Daoy (cell line): ENCODE measurements at regions not wholly inside any gene's neighbourhood (a gene's known extent, or its start where the extent isn't known, plus 50 kb on each side); places are given as distances from the start of the nearest gene placed in this dataset.
A peak's percentile ranks its signal among the peaks of the same experiment; 100 is the strongest.
"Not testable (repeated sequence)": the region's sequence is repeated elsewhere in the genome, so short reads cannot be mapped to it uniquely, and the experiment has no call there.

Experiments
- DNase-seq: peaks from one replicate; pipeline ENCODE4 v3.0.0-alpha.2; 2015; ENCODE audit warnings: low read depth

DNA sequence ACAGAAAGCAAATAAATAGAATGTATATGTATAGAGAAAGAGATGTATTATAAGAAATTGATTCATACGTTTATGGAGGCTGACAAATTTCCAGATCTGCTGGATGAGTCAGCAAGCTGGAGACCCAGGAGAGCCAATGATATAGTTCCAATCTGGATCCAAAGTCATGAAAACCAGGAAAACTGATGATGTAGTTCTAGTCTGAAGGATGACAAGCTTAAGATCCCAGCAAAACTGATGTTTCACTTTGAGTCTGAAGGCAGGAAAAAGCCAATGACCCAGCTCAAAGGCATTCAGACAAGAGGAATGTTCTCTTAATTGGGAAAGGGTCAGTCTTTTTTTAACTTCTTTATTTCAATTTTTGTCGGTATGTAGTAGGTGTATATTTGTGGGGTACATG lies 102.6 kb downstream of the LHFPL1 start:
- DNase-seq, result no peak

DNA sequence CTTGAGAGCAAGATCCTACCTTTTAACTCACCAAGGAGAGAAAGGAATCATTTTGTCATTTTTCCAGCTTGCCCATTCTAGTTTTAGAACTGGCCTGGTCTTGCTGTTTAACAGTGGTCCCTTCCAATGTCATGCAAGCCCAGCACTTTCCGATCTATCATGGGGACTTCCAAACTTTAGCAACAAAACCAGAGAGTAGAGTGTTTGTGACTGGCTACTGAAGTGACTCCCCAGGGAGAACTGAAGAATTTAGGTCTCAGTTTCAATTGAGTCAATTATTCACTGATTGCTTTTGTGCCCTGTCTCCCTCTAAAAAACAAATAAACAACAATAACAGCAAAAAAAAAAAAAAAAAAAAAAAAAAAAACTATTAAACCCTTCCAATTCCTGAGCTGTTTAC lies 108.3 kb downstream of the LHFPL1 start:
- no peak for DNase-seq

DNA sequence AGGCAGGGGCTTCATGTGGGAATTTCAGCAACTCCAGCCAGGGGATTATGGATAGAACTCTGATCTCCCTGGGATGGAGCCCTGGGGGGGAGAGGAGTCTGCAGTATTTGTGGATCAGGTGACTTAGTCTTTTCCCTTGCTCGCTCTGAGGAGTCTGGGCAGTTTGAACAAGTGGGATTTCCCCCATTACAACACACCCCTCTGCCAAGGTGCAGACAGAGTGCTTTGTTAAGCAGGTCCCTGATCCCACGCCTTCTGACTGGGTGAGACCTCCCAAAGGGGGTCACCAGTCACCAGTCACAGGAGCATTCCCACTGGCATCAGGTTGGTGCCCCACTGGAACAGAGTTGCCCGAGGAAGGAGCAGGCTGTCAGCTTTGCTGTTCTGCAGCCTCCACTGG lies 123.9 kb downstream of the LHFPL1 start:
- DNase-seq, result no peak

DNA sequence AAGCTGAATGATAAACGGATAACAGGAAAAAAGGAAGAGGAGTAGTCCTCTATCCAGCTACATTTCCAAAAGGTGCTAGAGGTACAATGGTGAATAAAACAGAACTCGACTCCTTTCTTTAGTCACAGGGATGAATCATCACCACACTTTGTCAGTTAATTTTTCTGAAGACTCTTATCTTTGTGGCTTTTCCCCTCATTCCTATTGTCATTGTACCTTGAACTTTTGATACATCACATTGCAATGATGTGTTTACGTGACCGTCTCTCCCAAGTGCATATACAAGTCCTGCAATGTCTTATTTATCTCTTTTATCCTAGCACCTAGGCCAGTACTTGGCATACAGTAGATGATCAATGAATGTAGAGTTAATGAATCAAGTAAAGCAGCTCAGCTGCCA lies 134.7 kb downstream of the LHFPL1 start:
- no peak for DNase-seq

DNA sequence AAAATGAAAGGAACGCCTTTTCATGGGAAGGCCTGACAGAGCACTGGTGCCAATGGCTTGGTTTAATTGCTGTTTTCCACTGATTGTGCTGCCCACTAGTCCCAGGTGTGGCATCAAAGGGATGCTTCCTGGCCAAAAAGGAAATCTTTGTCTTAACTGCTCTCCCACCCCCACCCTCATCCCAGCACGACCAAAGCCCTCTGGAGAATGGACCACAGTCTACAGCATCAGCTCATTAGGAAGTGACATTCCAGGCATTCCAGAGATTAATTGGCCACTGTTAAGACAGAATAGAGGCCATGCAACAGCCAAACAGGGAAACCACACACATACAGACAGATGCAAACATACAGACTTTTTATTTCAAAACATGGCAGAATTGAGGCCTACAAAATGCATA lies 143.2 kb downstream of the LHFPL1 start:
- no peak for DNase-seq

DNA sequence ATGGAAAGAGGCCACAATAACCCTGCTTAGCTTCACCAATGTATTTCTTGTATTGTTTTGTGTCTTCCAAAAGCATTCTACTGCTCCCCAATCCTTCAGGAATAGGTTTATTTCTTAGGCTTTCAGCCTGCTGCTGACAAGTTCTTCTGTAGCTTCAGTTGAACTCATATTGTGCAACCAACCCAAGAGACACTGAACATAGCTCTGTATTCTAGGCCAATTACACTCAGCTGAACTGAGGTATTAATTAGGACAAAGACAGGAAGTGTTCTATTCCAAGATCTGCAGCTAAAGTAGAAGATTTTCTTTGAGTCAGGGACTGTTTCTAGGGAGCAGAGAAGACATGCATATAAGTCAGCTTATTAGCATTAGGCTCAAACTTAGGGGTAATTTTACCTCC lies 151.8 kb downstream of the LHFPL1 start:
- no peak for DNase-seq

DNA sequence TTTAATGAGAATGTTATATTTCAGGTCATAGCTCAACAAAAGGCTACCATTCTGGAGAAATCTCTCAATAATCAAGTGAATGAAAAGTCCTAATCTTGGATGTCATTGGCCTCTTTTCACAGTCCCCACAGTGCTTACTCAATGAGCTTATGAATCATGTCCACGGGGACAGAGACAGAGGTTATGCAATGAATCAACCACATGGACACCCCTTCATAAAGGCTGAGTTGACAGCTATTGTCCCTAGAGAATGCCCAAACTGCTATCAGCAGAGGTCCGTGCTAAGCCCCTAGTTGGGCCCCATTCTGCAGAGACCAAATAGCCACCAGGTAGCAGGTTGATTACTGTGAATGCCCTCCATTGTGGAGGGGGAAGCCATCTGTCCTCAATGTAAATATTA lies 158.1 kb downstream of the LHFPL1 start:
- no peak for DNase-seq

DNA sequence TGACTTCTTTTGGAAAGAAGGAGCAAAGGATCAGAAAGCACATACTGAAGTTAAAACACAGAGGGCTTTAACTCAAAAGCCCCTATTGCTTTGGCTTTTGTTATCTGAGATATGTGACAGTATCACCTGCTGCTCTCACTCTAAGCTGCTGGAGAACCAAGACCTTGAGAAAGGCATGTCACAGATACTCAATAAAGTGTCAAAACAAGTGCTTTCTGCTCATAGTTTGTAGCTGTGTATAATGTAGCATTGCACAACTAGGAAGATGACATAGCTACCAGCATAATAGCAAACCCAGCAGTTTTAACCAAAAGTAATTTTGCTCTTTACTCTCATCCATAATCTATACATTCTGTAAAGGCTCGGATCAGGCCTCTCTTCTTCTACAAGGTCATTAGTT lies 159.6 kb downstream of the LHFPL1 start:
- no peak for DNase-seq

DNA sequence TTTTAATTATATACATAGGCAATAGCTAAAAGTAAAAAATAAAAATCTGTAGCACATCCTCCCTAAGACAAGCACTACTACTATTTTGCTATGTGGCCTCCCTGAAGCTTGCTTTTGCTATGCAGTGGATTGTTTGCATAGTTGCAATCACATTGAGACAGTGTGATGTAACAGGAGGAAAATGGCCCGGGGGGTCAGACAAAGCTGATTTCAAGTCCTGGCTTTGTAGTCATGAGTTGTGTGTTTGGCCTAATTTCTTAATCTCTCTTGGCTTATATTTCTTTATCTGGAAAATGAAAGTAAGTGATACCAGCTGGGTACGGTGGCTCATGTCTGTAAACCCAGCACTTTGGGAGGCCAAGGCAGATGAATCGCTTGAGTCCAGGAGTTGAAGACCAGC lies 166.6 kb downstream of the LHFPL1 start:
- DNase-seq, result no peak

DNA sequence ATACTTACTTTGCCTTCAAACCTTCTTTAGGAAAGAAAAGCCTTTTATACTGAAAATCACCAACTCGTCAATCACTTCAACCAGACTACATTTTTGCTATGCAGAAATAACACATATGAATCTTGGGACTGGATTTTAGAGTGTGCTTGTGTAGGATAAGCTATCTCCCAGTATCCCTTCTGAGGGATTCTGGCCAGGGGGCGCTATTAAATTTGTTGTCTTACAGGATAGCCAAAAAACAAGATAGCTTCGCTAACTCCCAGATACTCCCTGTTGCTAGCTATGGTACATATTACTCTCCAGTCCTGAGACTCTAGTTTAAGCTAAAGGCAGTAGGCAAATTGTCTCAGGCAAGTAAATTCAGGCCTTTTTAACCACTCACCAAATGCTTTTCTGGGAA lies 167.2 kb downstream of the LHFPL1 start:
- no peak for DNase-seq

DNA sequence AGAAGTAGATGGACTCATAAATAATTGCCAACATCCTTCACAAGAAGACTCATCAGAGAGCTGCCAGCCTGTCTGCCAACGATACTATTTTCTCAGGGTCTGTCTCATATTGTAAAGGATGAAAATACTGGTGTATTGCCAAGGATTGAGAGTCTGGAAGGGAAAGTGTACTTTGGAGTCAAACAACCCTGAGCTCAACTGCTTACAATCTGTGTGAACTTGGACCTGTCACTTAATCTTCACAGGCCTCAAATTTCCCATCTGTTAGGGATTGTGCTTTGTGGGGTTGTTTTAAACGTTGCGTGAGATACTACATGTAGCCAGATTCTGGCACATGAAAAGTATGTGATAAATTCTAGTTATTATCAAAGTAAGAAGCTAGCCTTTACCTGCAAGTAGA lies 169.1 kb downstream of the LHFPL1 start:
- DNase-seq, result no peak

DNA sequence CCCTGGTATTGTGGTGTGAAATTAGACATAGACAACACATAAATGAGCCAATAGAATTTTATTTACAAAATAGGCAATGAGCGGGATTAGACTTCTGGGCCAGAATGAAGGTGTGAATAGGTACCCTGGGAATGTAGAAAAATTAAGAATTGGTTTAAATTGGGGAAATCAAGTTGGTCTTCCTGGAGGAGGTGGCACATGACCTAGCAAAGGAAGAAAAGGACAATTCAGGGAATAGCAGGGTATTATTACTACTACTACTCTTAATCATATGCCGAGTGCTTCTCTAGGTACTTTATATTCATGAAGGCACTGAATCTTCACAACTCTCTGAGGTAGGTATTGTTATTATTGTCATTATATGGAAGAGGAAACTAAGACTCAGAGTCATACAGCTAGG lies 202.1 kb downstream of the LHFPL1 start:
- DNase-seq, result no peak

DNA sequence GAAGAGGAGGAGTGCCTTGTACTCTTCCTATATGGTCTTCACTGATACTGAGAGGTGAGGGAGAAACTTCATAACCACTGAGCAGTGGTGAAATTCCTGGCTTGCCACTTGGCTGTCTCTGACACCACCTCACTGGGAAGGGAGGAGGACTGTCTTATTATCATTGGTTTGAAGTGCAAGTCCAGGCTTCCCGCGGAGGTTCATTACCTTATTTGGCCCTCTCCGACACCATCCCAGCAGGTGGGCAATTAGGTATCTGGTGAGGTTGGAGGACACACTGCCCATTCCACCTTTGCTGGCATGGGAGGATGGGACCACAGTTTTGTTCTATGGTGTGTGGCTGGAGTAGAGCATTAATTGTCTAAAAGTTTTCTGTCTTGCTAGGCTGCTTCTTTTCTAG lies 206.1 kb downstream of the LHFPL1 start:
- no peak for DNase-seq

DNA sequence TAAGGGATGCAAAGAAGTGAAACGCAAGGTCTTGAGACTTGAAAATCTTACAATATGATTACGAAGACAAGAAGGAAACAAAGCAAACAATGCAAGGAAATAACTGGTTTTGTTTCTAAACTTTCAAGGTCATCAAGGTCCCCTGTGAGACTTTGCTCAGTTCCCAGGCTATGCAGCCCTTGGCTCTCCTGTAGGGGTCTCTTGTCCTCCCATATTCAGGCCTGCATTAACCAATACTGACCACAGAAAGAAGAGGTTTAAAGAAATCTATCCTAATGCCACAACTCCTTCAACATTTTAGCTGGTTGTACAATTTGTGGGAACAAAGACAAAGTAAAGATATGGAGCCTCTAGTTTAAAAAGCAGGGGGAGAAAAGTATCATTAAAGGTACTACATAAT lies 209.2 kb downstream of the LHFPL1 start:
- no peak for DNase-seq

DNA sequence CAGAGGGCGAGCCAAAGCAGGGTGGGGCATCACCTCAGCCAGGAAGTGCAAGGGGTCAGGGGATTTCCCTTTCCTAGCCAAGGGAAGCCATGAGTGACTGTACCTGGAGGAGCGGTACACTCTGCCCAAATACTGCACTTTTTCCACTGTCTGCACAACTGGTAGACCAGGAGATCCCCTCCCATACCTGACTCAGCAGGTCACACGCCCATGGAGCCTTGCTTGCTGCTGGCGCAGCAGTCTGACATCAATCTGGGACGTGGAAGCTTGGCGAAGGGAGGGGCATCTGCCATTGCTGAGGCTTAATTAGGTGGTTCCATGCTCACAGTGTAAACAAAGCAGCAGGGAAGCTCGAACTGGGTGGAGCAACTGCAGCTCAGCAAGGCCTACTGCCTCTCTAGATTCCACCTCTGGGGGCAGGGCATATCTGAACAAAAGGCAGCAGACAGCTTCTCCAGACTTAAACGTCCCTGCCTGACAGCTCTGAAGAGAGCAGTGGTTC lies 217.7 kb downstream of the LHFPL1 start:
- DNase-seq, result not testable (repeated sequence)

DNA sequence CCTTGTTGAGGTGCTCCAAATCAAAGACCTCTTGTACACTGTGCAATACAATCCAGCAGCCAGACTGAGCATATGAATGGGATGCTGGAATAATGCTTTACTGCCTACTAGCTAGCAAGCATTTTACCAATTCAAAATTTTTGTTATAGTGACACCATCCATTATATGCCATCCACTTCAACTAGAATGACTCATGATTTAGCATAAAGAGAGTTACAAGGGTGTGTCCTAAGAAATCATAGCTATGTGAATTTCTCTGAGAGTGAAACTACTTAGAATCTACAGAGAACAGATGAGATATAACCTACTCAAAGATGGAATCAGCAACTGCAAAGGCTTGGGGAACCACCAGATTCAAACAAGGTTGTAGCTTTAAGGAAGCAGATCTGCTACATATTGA lies 221.9 kb downstream of the LHFPL1 start:
- no peak for DNase-seq

DNA sequence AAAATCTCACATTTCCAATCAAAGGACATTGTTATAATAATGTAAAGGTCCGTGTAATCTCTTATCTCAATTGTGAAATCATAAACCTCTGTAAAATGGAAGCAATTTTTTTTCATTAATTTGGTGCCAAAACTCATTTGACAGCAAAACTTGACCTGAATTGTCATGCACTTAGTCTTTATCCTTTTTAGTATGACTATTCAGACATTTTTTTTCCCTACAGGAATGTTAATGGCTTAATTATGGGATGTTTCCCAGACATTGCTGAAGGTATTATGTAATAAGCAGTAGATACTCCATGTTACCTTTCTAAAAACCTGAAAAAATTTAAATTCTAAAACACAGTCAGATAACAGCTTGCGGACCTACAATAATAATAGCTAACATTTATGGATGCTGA lies 228.9 kb downstream of the LHFPL1 start:
- no peak for DNase-seq

DNA sequence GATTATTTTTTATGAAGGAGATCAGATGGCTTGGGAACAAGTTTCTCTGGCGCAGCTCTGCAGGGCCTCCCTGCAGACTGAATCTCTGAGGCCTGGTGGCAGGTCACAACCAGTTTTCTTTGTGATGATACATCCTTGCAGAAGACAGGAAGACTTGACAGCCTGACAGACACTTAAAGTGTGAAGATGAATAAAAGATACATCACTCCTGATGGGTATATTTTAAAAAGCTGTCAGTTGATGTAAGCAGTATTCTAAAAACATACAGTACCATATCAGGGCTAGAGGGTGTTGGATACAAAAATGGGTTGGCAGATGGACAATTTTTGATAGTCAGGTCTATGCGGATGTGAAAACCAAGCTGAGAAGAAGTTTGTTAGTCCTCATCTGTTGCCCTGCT lies 239.5 kb downstream of the LHFPL1 start:
- no peak for DNase-seq

DNA sequence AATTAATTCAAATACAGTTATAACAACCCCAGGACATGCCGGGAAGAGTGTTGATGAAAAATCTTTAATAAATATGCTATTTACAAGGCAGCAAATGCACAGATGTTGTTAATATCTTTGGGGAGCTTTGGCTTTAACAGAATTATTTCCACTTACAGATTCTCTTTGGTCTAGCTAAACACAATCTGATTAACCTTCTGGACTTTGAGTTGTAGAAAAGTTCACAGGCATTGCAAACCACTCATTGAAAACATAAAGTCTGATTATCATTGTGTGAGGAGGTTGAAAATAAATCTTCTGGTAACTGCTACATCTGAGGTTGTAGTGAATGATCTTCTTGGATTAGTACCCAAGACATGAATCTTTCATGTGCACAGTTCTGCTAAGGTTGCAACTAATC lies 255.6 kb downstream of the LHFPL1 start:
- no peak for DNase-seq

DNA sequence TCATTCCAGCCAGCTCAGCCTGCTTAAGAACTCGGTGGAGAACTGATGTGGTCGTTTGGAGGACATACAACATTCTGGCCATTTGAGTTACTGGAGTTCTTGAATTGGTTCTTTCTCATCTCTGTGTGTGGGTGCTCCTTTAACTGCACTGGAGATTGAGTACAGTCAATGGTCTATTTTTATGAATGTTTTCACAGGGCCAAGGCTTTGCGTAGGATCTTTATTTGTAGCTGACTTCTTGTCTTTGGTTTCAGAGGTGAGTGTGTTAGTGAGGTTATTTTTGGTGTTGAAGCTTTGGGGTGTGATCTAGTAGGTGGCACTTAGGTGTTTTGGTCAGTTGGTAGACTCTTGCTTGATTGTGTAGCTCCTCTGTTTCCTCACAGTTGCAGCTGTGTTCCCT lies 288.4 kb downstream of the LHFPL1 start:
- no peak for DNase-seq

DNA sequence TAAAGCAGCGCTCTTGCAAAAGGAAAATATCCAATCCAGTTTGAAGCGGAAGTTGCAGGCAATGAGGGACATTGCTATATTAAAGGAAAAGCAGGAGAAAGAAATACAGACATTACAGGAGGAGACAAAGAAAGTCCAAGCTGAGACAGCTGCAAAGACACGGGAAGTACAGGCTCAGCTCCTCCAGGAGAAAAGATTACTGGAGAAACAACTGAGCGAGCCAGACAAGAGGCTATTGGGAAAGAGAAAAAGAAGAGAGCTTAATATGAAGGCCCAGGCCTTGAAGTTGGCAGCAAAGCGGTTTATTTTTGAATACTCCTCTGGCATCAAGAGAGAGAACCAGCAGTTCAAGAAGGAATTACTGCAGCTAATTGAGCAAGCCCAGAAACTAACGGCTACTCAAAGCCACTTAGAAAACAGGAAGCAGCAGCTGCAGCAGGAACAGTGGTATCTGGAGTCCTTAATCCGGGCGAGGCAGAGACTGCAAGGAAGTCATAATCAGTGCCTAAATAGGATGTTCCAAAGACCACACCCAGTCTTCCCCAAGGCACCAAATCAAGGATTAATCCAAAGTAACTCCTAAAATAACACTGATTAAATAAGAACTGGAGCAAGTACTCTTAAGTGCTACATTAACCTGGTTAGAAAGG lies 298.0 kb downstream of the LHFPL1 start:
- DNase-seq, result not testable (repeated sequence)

DNA sequence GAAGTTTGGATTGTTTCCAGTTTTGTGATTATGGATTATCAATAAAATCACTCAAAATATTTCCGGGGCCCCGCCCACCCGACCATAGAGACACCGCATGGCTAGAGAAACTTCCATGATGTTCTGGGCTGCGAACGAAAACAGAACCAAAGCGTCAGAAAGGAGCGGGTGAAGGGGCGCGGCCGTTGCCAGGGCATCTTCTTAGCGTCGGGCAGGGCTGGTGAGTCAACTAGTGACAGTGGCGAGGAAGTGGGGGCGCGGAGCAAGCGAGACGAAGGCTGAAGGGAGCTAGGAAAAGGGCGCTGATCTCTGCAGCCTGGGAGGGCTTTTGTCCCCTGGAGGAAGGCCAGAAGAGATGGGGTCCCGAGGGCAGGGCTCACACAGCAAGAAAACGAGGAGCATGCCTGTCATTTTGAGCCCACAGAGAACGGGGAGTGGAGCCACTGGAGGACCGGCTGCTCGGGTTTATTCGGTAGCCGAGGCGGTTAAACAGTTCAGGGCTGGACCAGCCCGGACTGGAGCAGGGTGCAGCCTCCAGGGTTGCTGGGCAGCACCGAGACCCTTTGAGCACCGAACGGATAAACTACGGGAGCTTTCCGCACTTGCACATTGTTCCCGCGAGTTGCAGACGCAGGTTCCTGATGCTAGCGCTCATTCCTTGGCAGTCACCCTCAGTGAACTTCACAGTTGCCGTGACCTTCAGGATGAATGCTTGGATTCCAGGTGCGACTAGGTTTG lies 298.1 kb upstream of the TRPC5 start:
- peak; percentile 0 for DNase-seq

DNA sequence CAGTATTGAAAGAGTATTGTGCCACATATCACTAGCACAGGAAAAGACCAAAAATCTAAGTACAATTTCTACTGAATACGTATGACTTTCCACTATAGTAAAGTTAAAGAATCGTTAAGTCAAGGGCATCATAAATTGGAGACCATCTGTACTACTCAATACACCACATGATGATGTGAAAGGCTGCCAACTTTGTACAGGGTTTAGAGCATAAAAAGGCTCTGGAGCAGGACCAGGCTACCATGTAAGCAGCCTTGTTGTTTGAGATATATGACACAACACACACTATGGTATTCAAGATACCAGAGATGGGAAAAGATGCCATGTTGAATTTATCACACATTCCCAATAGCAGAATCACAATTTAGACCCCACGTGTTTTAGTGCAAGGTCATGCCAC lies 294.9 kb upstream of the TRPC5 start:
- no peak for DNase-seq

DNA sequence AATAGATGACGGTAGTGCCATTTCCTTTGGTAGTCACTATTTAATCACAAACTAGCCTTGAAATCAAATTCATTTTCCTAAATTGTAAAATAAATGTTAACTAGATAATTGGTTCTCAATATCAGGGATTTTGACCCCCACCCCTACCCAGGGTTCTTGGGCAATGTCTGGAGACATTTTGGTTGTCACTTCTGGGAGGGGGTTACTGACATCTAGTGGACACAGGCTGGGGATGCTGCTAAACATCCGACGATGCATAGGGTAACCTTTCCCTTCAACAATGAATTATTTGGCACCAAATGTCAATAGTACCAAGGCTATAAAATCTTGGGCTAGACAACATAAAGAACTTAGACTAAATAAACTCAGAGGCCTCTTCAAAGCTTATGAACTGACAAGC lies 285.8 kb upstream of the TRPC5 start:
- DNase-seq, result no peak
